HCT116 (cell line): ENCODE measurements at regions not wholly inside any gene's neighbourhood (a gene's known extent, or its start where the extent isn't known, plus 50 kb on each side); places are given as distances from the start of the nearest gene placed in this dataset.
"Not testable (repeated sequence)": the region's sequence is repeated elsewhere in the genome, so short reads cannot be mapped to it uniquely, and the experiment has no call there.

ENCODE experiments used
- ATAC-seq: fragments of 200-7000 bp; cut with Tn5 transposase; 2 replicates; pipeline ENCODE4 v1.9.1; 2020; ENCODE audit warnings: mild to moderate bottlenecking, moderate library complexity
- BruUV-seq: library from RNA; stranded (reverse); fragments of 400-500 nt; replicated peaks from 2 replicates; lab custom pipeline; 2021; lab: Mats Ljungman, UMichigan
- CTCF ChIA-PET: fragments of 300-600 bp; sonication (Branson Sonifier 250); formaldehyde crosslinking; loops from one replicate; lab custom pipeline; 2021; ENCODE audit warnings: antibody characterized with exemption; lab: Charles Lee
- POLR2A ChIA-PET: fragments of 300-600, 350-600 bp; sonication (Branson Sonifier 250); formaldehyde crosslinking; loops from one replicate; lab custom pipeline; 2021; ENCODE audit warnings: antibody characterized with exemption; lab: Charles Lee
- RAD21 ChIA-PET, 2 experiments: fragments of 300-600 bp; sonication (Branson Sonifier 250); formaldehyde crosslinking; loops; one replicate each; lab custom pipeline; 2023; ENCODE audit warnings: low total read pairs in 2 of 2; ENCODE audit not compliant: uncharacterized antibody in 2 of 2, unreplicated experiment in 2 of 2, low non-redundant PET in 1 of 2; lab: Charles Lee
- DNase-seq: peaks from one replicate; pipeline ENCODE4 v3.0.0-alpha.2; 2010; ENCODE audit warnings: low read depth, low spot score
- H2AFZ ChIP-seq: fragments of 200-600 bp; shearing (Covaris generic), sonication (generic); 2 replicates; pipeline ENCODE4 v1.6.1; 2017; ENCODE audit warnings: low read depth, mixed run types, mixed read lengths, antibody characterized with exemption, low read length; ENCODE audit not compliant: poor library complexity, severe bottlenecking
- H3K27ac ChIP-seq: 2 replicates; pipeline ENCODE4 v1.5.1; 2012; ENCODE audit warnings: low read depth, low read length
- H3K27me3 ChIP-seq: fragments of 200-600 bp; sonication (generic); 2 replicates; pipeline ENCODE4 v1.6.1; 2016; ENCODE audit warnings: mixed run types, low read length, mixed read lengths; ENCODE audit not compliant: insufficient read depth
- H3K36me3 ChIP-seq, 2 experiments: fragments of 200-500 bp in 1 of 2; fragments of 200-600 bp in 1 of 2; sonication (Bioruptor generic) in 1 of 2; sonication (generic) in 1 of 2; 2 replicates each; pipeline versions ENCODE4 v1.5.1 to v1.6.1; 2014 to 2016; ENCODE audit warnings: low read length in 2 of 2, inconsistent platforms in 1 of 2, mixed read lengths in 1 of 2, mixed run types in 1 of 2; ENCODE audit not compliant: insufficient read depth in 2 of 2, control insufficient read depth in 1 of 2
- H3K4me1 ChIP-seq, 2 experiments: fragments of 200-600 bp in 1 of 2; sonication (generic) in 1 of 2; 2 replicates each; pipeline versions ENCODE4 v1.5.1 to v1.6.1; 2012 to 2017; ENCODE audit warnings: low read length in 2 of 2, inconsistent platforms in 1 of 2, mild to moderate bottlenecking in 1 of 2, mixed read lengths in 1 of 2, mixed run types in 1 of 2, moderate library complexity in 1 of 2; ENCODE audit not compliant: insufficient read depth in 2 of 2, control insufficient read depth in 1 of 2
- H3K4me2 ChIP-seq: fragments of 200-600 bp; sonication (generic); 2 replicates; pipeline ENCODE4 v1.6.1; 2017; ENCODE audit warnings: mixed run types, low read length, mixed read lengths
- H3K4me3 ChIP-seq, 2 experiments: fragments of 200-600 bp in 1 of 2; sonication (generic) in 1 of 2; replicated peaks in 1 of 2; 2 replicates each; pipeline ENCODE4 v1.5.1; 2011 to 2016; ENCODE audit warnings: low read length in 2 of 2, control low read depth in 1 of 2, low read depth in 1 of 2, mild to moderate bottlenecking in 1 of 2, mixed read lengths in 1 of 2, mixed run types in 1 of 2
- H3K79me2 ChIP-seq: fragments of 200-600 bp; sonication (generic); 2 replicates; pipeline ENCODE4 v1.6.1; 2017; ENCODE audit warnings: mild to moderate bottlenecking, mixed run types, low read length, moderate library complexity, mixed read lengths; ENCODE audit not compliant: insufficient read depth
- H3K9ac ChIP-seq: fragments of 200-600 bp; sonication (generic); 2 replicates; pipeline ENCODE4 v1.6.1; 2016; ENCODE audit warnings: low read length, mixed read lengths
- H3K9me2 ChIP-seq: fragments of 200-600 bp; sonication (generic), shearing (Covaris generic); 2 replicates; pipeline ENCODE4 v1.6.1; 2017; ENCODE audit warnings: mixed run types, mild to moderate bottlenecking, moderate library complexity; ENCODE audit not compliant: insufficient read depth
- H3K9me3 ChIP-seq, 2 experiments: fragments of 200-500 bp in 1 of 2; fragments of 200-600 bp in 1 of 2; sonication (Bioruptor generic) in 1 of 2; sonication (generic) in 1 of 2; 2 replicates each; pipeline ENCODE4 v1.6.1; 2014 to 2017; ENCODE audit warnings: low read length in 2 of 2, mixed read lengths in 2 of 2, inconsistent platforms in 1 of 2, low read depth in 1 of 2, mild to moderate bottlenecking in 1 of 2, mixed run types in 1 of 2, moderate library complexity in 1 of 2; ENCODE audit not compliant: control insufficient read depth in 1 of 2, insufficient read depth in 1 of 2
- H4K20me1 ChIP-seq: fragments of 200-600 bp; sonication (generic), shearing (Covaris generic); 2 replicates; pipeline ENCODE4 v1.6.1; 2017; ENCODE audit warnings: mixed run types, mild to moderate bottlenecking, moderate library complexity; ENCODE audit not compliant: insufficient read depth
- EGR1 ChIP-seq: IDR thresholded peaks from 2 replicates; pipeline ENCODE4 v1.6.1; 2012; ENCODE audit warnings: low read depth
- JUND ChIP-seq: IDR thresholded peaks from 2 replicates; pipeline ENCODE4 v1.6.1; 2012
- POLR2AphosphoS5 ChIP-seq: IDR thresholded peaks from 2 replicates; pipeline ENCODE4 v1.6.1; 2011; ENCODE audit warnings: mild to moderate bottlenecking, low read depth, low read length, moderate library complexity
- SIN3A ChIP-seq: IDR thresholded peaks from 2 replicates; pipeline ENCODE4 v1.6.1; 2012; ENCODE audit warnings: low read depth
- SP1 ChIP-seq: IDR thresholded peaks from 2 replicates; pipeline ENCODE4 v1.6.1; 2012; ENCODE audit warnings: low read depth
- ZFX ChIP-seq: fragments of 450-650 bp; IDR thresholded peaks from 2 replicates; pipeline ENCODE4 v1.6.1; 2017
- ZNF274 ChIP-seq: fragments of 200-500 bp; sonication (Bioruptor generic); IDR thresholded peaks from 2 replicates; pipeline ENCODE4 v1.6.1; 2014; ENCODE audit warnings: mild to moderate bottlenecking, low read depth, low read length, inconsistent platforms
- intact Hi-C: fragments of 100-400 bp; cut with micrococcal nuclease; formaldehyde crosslinking; loops from 2 replicates; pipeline ENCODE4 v1.10.0; 2022

- H2AFZ ChIP-seq, H3K36me3 ChIP-seq, DNase-seq, H3K27ac ChIP-seq, H3K9ac ChIP-seq, intact Hi-C loops, RAD21 ChIA-PET, H3K9me3 ChIP-seq, H3K4me3 ChIP-seq, ATAC-seq, POLR2A ChIA-PET, H3K4me1 ChIP-seq, CTCF ChIA-PET, H3K79me2 ChIP-seq, H3K9me2 ChIP-seq, H4K20me1 ChIP-seq, BruUV-seq, H3K27me3 ChIP-seq, H3K4me2 ChIP-seq: not testable (repeated sequence)
Observed at GRCh38 chr5:63388188-63388587, 574.1 kb downstream of the HTR1A start.

- peaks cover 4 to 5% of the 10 kb centered on the region in 2 experiments; a peak in 1 of 4 replicates for H3K9me3 ChIP-seq
- H3K4me3 ChIP-seq, result no peak overlapping the region
- H2AFZ ChIP-seq, result no peak overlapping the region
- H3K36me3 ChIP-seq, result no peaks in the 10 kb centered on the region
- ChIA-PET RAD21 (no interaction called here), CTCF (no interaction called here), POLR2A (no interaction called here)
- H3K4me1 ChIP-seq, result no peaks in the 10 kb centered on the region
- intact Hi-C loops, result no loop called here
- TF ChIP-seq JUND, result no peak
- TF ChIP-seq ZFX, result no peak
- no peak for TF ChIP-seq EGR1
- no peak for TF ChIP-seq SP1
- no peak for TF ChIP-seq SIN3A
- TF ChIP-seq POLR2AphosphoS5, result no peak
- TF ChIP-seq ZNF274, result no peak
- no peak overlapping the region for H3K4me2 ChIP-seq
- H3K9me2 ChIP-seq, result no peaks in the 10 kb centered on the region
- no peak overlapping the region for H3K27ac ChIP-seq
- H3K9ac ChIP-seq, result no peak overlapping the region
- no peaks in the 10 kb centered on the region for H4K20me1 ChIP-seq
- ATAC-seq, result no peak
- DNase-seq, result no peak
- no peaks in the 10 kb centered on the region for H3K27me3 ChIP-seq
- H3K79me2 ChIP-seq, result no peaks in the 10 kb centered on the region
- BruUV-seq, result no TSS peak
Observed at GRCh38 chr5:63375851-63376250, 586.4 kb downstream of the HTR1A start.
